H9 (cell line): ENCODE measurements at regions not wholly inside any gene's neighbourhood (a gene's known extent, or its start where the extent isn't known, plus 50 kb on each side); places are given as distances from the start of the nearest gene placed in this dataset.

Source experiments
- DNase-seq: peaks from one replicate; pipeline ENCODE4 v3.0.0-alpha.2; 2017
- H2AFZ ChIP-seq: one replicate; pipeline ENCODE4 v1.6.1; 2013; ENCODE audit warnings: mild to moderate bottlenecking, low read length, control low read depth, moderate library complexity
- H2AK5ac ChIP-seq: 2 replicates; pipeline ENCODE4 v1.6.1; 2013; ENCODE audit warnings: low read length, control low read depth, mixed read lengths; ENCODE audit not compliant: insufficient read length
- H2BK120ac ChIP-seq: one replicate; pipeline ENCODE4 v1.6.1; 2013; ENCODE audit warnings: low read depth, mild to moderate bottlenecking, low read length, control low read depth, inconsistent platforms; ENCODE audit not compliant: poor library complexity, severe bottlenecking
- H2BK12ac ChIP-seq: 2 replicates; pipeline ENCODE4 v1.6.1; 2013; ENCODE audit warnings: low read length, control low read depth, mixed read lengths, low read depth; ENCODE audit not compliant: insufficient read length
- H2BK15ac ChIP-seq: 2 replicates; pipeline ENCODE4 v1.6.1; 2013; ENCODE audit warnings: low read depth, low read length, control low read depth
- H2BK20ac ChIP-seq: one replicate; pipeline ENCODE4 v1.6.1; 2013; ENCODE audit warnings: low read depth, mild to moderate bottlenecking, low read length, control low read depth, inconsistent platforms; ENCODE audit not compliant: poor library complexity, severe bottlenecking
- H2BK5ac ChIP-seq: 2 replicates; pipeline ENCODE4 v1.6.1; 2013; ENCODE audit warnings: low read length, control low read depth, mixed read lengths; ENCODE audit not compliant: insufficient read length
- H3K14ac ChIP-seq: 2 replicates; pipeline ENCODE4 v1.6.1; 2013; ENCODE audit warnings: low read length, control low read depth; ENCODE audit not compliant: insufficient read depth
- H3K18ac ChIP-seq: 2 replicates; pipeline ENCODE4 v1.6.1; 2013; ENCODE audit warnings: low read depth, mild to moderate bottlenecking, mixed read lengths, low read length, control low read depth; ENCODE audit not compliant: insufficient read length
- H3K23ac ChIP-seq: 2 replicates; pipeline ENCODE4 v1.6.1; 2013; ENCODE audit warnings: low read length, control low read depth, mixed read lengths, low read depth; ENCODE audit not compliant: insufficient read length
- H3K23me2 ChIP-seq: 2 replicates; pipeline ENCODE4 v1.6.1; 2013; ENCODE audit warnings: low read depth, mild to moderate bottlenecking, mixed read lengths, low read length, control low read depth; ENCODE audit not compliant: insufficient read length, poor library complexity, severe bottlenecking
- H3K27ac ChIP-seq: 2 replicates; pipeline ENCODE4 v1.5.1; 2013; ENCODE audit warnings: low read length, control low read depth, mixed read lengths, low read depth; ENCODE audit not compliant: insufficient read length
- H3K27me3 ChIP-seq: 2 replicates; pipeline ENCODE4 v1.6.1; 2013; ENCODE audit warnings: low read length, control low read depth, inconsistent platforms; ENCODE audit not compliant: insufficient read depth
- H3K4ac ChIP-seq: 2 replicates; pipeline ENCODE4 v1.6.1; 2013; ENCODE audit warnings: low read depth, mild to moderate bottlenecking, control low read depth, inconsistent platforms, low read length, moderate library complexity
- H3K4me1 ChIP-seq: 2 replicates; pipeline ENCODE4 v1.6.1; 2013; ENCODE audit warnings: low read length, control low read depth, inconsistent platforms; ENCODE audit not compliant: insufficient read depth
- H3K4me2 ChIP-seq: 2 replicates; pipeline ENCODE4 v1.6.1; 2013; ENCODE audit warnings: low read length, control low read depth, mixed read lengths; ENCODE audit not compliant: insufficient read length, insufficient read depth
- H3K56ac ChIP-seq: 2 replicates; pipeline ENCODE4 v1.6.1; 2013; ENCODE audit warnings: low read depth, mild to moderate bottlenecking, mixed read lengths, low read length, control low read depth; ENCODE audit not compliant: insufficient read length
- H3K79me1 ChIP-seq: 2 replicates; pipeline ENCODE4 v1.6.1; 2013; ENCODE audit warnings: low read depth, mild to moderate bottlenecking, moderate library complexity, low read length, control low read depth, inconsistent platforms; ENCODE audit not compliant: insufficient read depth, poor library complexity, severe bottlenecking
- H3K79me2 ChIP-seq: 2 replicates; pipeline ENCODE4 v1.6.1; 2013; ENCODE audit warnings: low read length, control low read depth, inconsistent platforms; ENCODE audit not compliant: insufficient read depth
- H3K9ac ChIP-seq: 2 replicates; pipeline ENCODE4 v1.6.1; 2013; ENCODE audit warnings: low read length, control low read depth, mixed read lengths; ENCODE audit not compliant: insufficient read length; ENCODE audit errors: extremely low read depth
- H3K9me3 ChIP-seq: one replicate; pipeline ENCODE4 v1.6.1; 2013; ENCODE audit warnings: low read depth, low read length, inconsistent platforms; ENCODE audit not compliant: control insufficient read depth
- H3T11ph ChIP-seq: one replicate; pipeline ENCODE4 v1.6.1; 2013; ENCODE audit warnings: mild to moderate bottlenecking, low read length, control low read depth, inconsistent platforms
- H4K20me1 ChIP-seq: one replicate; pipeline ENCODE4 v1.6.1; 2013; ENCODE audit not compliant: control insufficient read depth, insufficient read length, insufficient read depth
- H4K5ac ChIP-seq: 2 replicates; pipeline ENCODE4 v1.6.1; 2013; ENCODE audit warnings: low read depth, mild to moderate bottlenecking, mixed read lengths, low read length, control low read depth; ENCODE audit not compliant: insufficient read length
- H4K8ac ChIP-seq: replicated peaks from 2 replicates; pipeline ENCODE4 v1.6.1; 2013; ENCODE audit warnings: low read length, control low read depth, mixed read lengths, low read depth; ENCODE audit not compliant: insufficient read length
- H4K91ac ChIP-seq: 2 replicates; pipeline ENCODE4 v1.6.1; 2013; ENCODE audit warnings: low read depth, mild to moderate bottlenecking, moderate library complexity, mixed read lengths, low read length, control low read depth; ENCODE audit not compliant: insufficient read length
- H3K27ac Mint-ChIP-seq, 3 experiments: 2 replicates in 2 of 3; 3 replicates in 1 of 3; pipeline ENCODE4 v1.8.0; 2020 to 2021; ENCODE audit warnings: mixed read lengths in 3 of 3, mild to moderate bottlenecking in 1 of 3, moderate library complexity in 1 of 3
- H3K27me3 Mint-ChIP-seq: 2 replicates; pipeline ENCODE4 v1.8.0; 2021; ENCODE audit warnings: low read depth, mild to moderate bottlenecking, moderate library complexity, mixed read lengths
- H3K36me3 Mint-ChIP-seq, 3 experiments: 2 replicates in 2 of 3; 3 replicates in 1 of 3; pipeline ENCODE4 v1.8.0; 2020 to 2021; ENCODE audit warnings: low read depth in 3 of 3, mixed read lengths in 3 of 3; ENCODE audit not compliant: insufficient read depth in 1 of 3
- H3K4me1 Mint-ChIP-seq, 2 experiments: 2 replicates each; pipeline ENCODE4 v1.8.0; 2020; ENCODE audit warnings: mixed read lengths in 2 of 2
- H3K4me3 Mint-ChIP-seq, 2 experiments: 2 replicates in 1 of 2; 3 replicates in 1 of 2; pipeline ENCODE4 v1.8.0; 2020 to 2021; ENCODE audit warnings: mild to moderate bottlenecking in 2 of 2, mixed read lengths in 2 of 2, moderate library complexity in 1 of 2
- H3K9me3 Mint-ChIP-seq, 2 experiments: 2 replicates in 1 of 2; 3 replicates in 1 of 2; pipeline ENCODE4 v1.8.0; 2020; ENCODE audit warnings: mild to moderate bottlenecking in 2 of 2, mixed read lengths in 2 of 2, moderate library complexity in 1 of 2
- CTCF ChIP-seq: fragments of 200-600 bp; sonication (generic); conservative IDR thresholded peaks from 3 replicates; pipeline ENCODE4 v1.8.0; 2021; ENCODE audit warnings: antibody characterized with exemption, mild to moderate bottlenecking

GRCh38 chr10:36126076-36126475 lies 484.0 kb upstream of the FZD8 start:
- Mint-ChIP-seq H3K27ac (no peak overlapping the region), H3K9me3 (peaks cover 2 to 3% of the 10 kb centered on the region in 2 experiments; a peak in 1 of 5 replicates), H3K36me3 (no peaks in the 10 kb centered on the region), H3K4me3 (no peak overlapping the region), H3K4me1 (no peaks in the 10 kb centered on the region), H3K27me3 (no peaks in the 10 kb centered on the region)
- Histone ChIP-seq H3T11ph (no peak overlapping the region), H2BK120ac (no peak overlapping the region), H2BK12ac (no peak overlapping the region), H2BK20ac (no peak overlapping the region), H4K91ac (no peak overlapping the region), H3K56ac (no peak overlapping the region), H3K4me1 (no peaks in the 10 kb centered on the region), H4K5ac (no peak overlapping the region), H3K9ac (no peak overlapping the region), H3K27ac (no peak overlapping the region), H3K9me3 (no peaks in the 10 kb centered on the region), H3K23ac (no peak overlapping the region), H2BK5ac (no peak overlapping the region), H3K18ac (no peak overlapping the region), H3K14ac (no peak overlapping the region), H2AFZ (no peak overlapping the region), H2BK15ac (no peak overlapping the region), H4K20me1 (no peaks in the 10 kb centered on the region), H2AK5ac (no peak overlapping the region), H4K8ac (no peak overlapping the region), H3K79me1 (no peaks in the 10 kb centered on the region), H3K27me3 (no peaks in the 10 kb centered on the region), H3K23me2 (no peaks in the 10 kb centered on the region), H3K4me2 (no peak overlapping the region), H3K79me2 (no peaks in the 10 kb centered on the region), H3K4ac (no peak overlapping the region)
- TF ChIP-seq CTCF, result no peak
- no peak for DNase-seq
